Osteoblast (primary cell): ENCODE measurements at regions not wholly inside any gene's neighbourhood (a gene's known extent, or its start where the extent isn't known, plus 50 kb on each side); places are given as distances from the start of the nearest gene placed in this dataset.
"Not testable (repeated sequence)": the region's sequence is repeated elsewhere in the genome, so short reads cannot be mapped to it uniquely, and the experiment has no call there.

Source experiments
- DNase-seq: peaks from one replicate; pipeline ENCODE4 v3.0.0; 2011; ENCODE audit warnings: low spot score, mixed read lengths; ENCODE audit not compliant: insufficient read length; ENCODE audit errors: missing footprints
- H2AFZ ChIP-seq: 2 replicates; pipeline ENCODE4 v1.6.0; 2011; ENCODE audit warnings: mild to moderate bottlenecking, low read length
- H3K27ac ChIP-seq: 2 replicates; pipeline ENCODE4 v1.5.1; 2011; ENCODE audit warnings: mild to moderate bottlenecking, low read depth, low read length, moderate library complexity
- H3K27me3 ChIP-seq: 2 replicates; pipeline ENCODE4 v1.6.0; 2012; ENCODE audit warnings: mild to moderate bottlenecking, control low read depth, inconsistent platforms, low read length, moderate library complexity; ENCODE audit not compliant: insufficient read depth
- H3K36me3 ChIP-seq: 2 replicates; pipeline ENCODE4 v1.5.1; 2011; ENCODE audit warnings: mild to moderate bottlenecking, low read length, control low read depth, moderate library complexity; ENCODE audit not compliant: insufficient read depth
- H3K4me1 ChIP-seq: 2 replicates; pipeline ENCODE4 v1.5.1; 2011; ENCODE audit warnings: mild to moderate bottlenecking, low read length, control low read depth, moderate library complexity; ENCODE audit not compliant: insufficient read depth
- H3K4me2 ChIP-seq: 2 replicates; pipeline ENCODE4 v1.6.0; 2011; ENCODE audit warnings: mild to moderate bottlenecking, low read length; ENCODE audit not compliant: insufficient read depth
- H3K4me3 ChIP-seq: fragments of 200-600 bp; sonication (generic); 3 replicates; pipeline ENCODE4 v1.5.1; 2012; ENCODE audit warnings: mild to moderate bottlenecking, low read length, inconsistent platforms; ENCODE audit not compliant: insufficient read depth
- H3K79me2 ChIP-seq: 2 replicates; pipeline ENCODE4 v1.6.0; 2012; ENCODE audit warnings: mild to moderate bottlenecking, low read length, control low read depth, inconsistent platforms; ENCODE audit not compliant: insufficient read depth
- H3K9me3 ChIP-seq: 2 replicates; pipeline ENCODE4 v1.5.1; 2011; ENCODE audit warnings: low read depth, low read length, control low read depth
- H4K20me1 ChIP-seq: 2 replicates; pipeline ENCODE4 v1.6.0; 2012; ENCODE audit warnings: mild to moderate bottlenecking, low read length, control low read depth; ENCODE audit not compliant: insufficient read depth
- CTCF ChIP-seq: IDR thresholded peaks from 2 replicates; pipeline ENCODE4 v1.5.1; 2011; ENCODE audit warnings: mild to moderate bottlenecking, low read depth, low read length, moderate library complexity; ENCODE audit errors: extremely low read depth

- Histone ChIP-seq H3K4me2 (no peak overlapping the region), H3K4me3 (no peak overlapping the region), H3K4me1 (no peaks in the 10 kb centered on the region), H2AFZ (no peak overlapping the region), H4K20me1 (no peaks in the 10 kb centered on the region), H3K79me2 (no peaks in the 10 kb centered on the region), H3K27ac (no peak overlapping the region), H3K9me3 (peaks cover 3% of the 10 kb centered on the region), H3K36me3 (no peaks in the 10 kb centered on the region), H3K27me3 (no peaks in the 10 kb centered on the region)
- DNase-seq = no peak
- TF ChIP-seq CTCF = no peak
Observed at GRCh38 chr17:51481370-51481769, 221.0 kb downstream of the UTP18 start.

DNA sequence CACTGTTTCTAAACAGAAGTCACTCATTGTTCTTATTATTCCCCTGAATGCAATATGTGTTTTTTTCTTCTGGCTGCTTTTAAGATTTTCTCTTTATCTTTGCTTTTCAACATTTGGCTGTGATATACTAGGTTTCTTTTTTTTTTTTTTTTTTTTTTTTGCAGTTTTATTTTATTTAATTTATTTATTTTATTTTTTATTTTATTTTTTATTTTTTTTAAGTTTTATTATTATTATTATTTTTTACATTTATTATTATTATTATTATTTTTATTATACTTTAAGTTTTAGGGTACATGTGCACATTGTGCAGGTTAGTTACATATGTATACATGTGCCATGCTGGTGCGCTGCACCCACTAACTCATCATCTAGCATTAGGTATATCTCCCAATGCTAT lies 221.9 kb downstream of the UTP18 start:
- not testable (repeated sequence) for H3K79me2 ChIP-seq, H3K36me3 ChIP-seq, H3K4me2 ChIP-seq, H3K27me3 ChIP-seq, H3K4me1 ChIP-seq, H3K4me3 ChIP-seq, H2AFZ ChIP-seq, H3K9me3 ChIP-seq, H3K27ac ChIP-seq, H4K20me1 ChIP-seq, DNase-seq

DNA sequence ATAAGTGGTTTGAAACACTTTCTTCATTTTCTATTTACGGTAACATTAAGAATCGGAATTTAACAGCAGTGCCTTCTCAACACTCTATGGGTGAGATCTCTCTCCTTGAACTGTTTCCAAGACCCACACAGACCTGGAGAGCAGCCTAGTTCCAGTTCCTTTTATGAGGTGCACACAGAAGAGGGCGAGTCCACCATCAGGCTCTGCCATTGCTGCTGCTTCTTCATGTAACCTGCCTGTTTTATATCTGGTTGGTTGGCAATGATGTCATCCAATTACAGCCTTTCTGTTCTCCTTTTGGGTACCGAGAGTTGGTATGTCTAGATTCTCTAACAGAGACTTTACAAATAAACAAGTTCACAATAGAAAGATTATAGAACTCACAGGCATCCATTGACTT lies 225.7 kb downstream of the UTP18 start:
- no peak overlapping the region for H3K4me3 ChIP-seq
- H4K20me1 ChIP-seq = no peaks in the 10 kb centered on the region
- H3K79me2 ChIP-seq = no peaks in the 10 kb centered on the region
- H3K4me1 ChIP-seq = no peaks in the 10 kb centered on the region
- no peaks in the 10 kb centered on the region for H3K27me3 ChIP-seq
- H3K4me2 ChIP-seq = no peak overlapping the region
- H3K27ac ChIP-seq = no peak overlapping the region
- H2AFZ ChIP-seq = no peak overlapping the region
- DNase-seq = no peak
- TF ChIP-seq CTCF = no peak
- peaks cover 3% of the 10 kb centered on the region for H3K9me3 ChIP-seq
- no peaks in the 10 kb centered on the region for H3K36me3 ChIP-seq

- Histone ChIP-seq H3K9me3 (no peaks in the 10 kb centered on the region), H3K27me3 (no peaks in the 10 kb centered on the region), H4K20me1 (no peaks in the 10 kb centered on the region), H3K4me3 (no peak overlapping the region), H3K36me3 (no peaks in the 10 kb centered on the region), H3K27ac (no peak overlapping the region), H3K4me1 (no peaks in the 10 kb centered on the region), H3K4me2 (no peak overlapping the region), H2AFZ (no peak overlapping the region), H3K79me2 (no peaks in the 10 kb centered on the region)
- DNase-seq = no peak
- no peak for TF ChIP-seq CTCF
Observed at GRCh38 chr17:51486885-51487520, 226.7 kb downstream of the UTP18 start.
